IMR-90 (cell line): ENCODE measurements at regions not wholly inside any gene's neighbourhood (a gene's known extent, or its start where the extent isn't known, plus 50 kb on each side); places are given as distances from the start of the nearest gene placed in this dataset.

ENCODE experiments used
- ATAC-seq: fragments of 200-7000 bp; cut with Tn5 transposase; 2 replicates; pipeline ENCODE4 v1.9.1; 2020; ENCODE audit warnings: low read depth, mild to moderate bottlenecking, moderate library complexity
- BruUV-seq: library from RNA; stranded (reverse); fragments of 400-500 nt; replicated peaks from 2 replicates; lab custom pipeline; 2021; lab: Mats Ljungman, UMichigan
- CTCF ChIA-PET: fragments of 300-600 bp; formaldehyde crosslinking; extraction: SDS; loops from one replicate; lab custom pipeline; 2021; ENCODE audit warnings: antibody characterized with exemption; lab: Yijun Ruan, JAX
- POLR2A ChIA-PET: fragments of 300-600 bp; sonication (Branson Sonifier 250); formaldehyde crosslinking; loops from one replicate; lab custom pipeline; 2022; ENCODE audit warnings: antibody characterized with exemption; ENCODE audit not compliant: unreplicated experiment; lab: Charles Lee
- DNase-seq: peaks from one replicate; pipeline ENCODE4 v3.0.0; 2013
- H2AFZ ChIP-seq: replicated peaks from 2 replicates; pipeline ENCODE3; 2013; ENCODE audit warnings: low read length, mild to moderate bottlenecking; ENCODE audit not compliant: poor library complexity
- H2AK5ac ChIP-seq: 2 replicates; pipeline ENCODE4 v1.6.1; 2013; ENCODE audit warnings: low read depth, low read length, inconsistent platforms
- H2AK9ac ChIP-seq: replicated peaks from 2 replicates; pipeline ENCODE3; 2013; ENCODE audit warnings: mild to moderate bottlenecking, low read depth, low read length, moderate library complexity; ENCODE audit not compliant: poor library complexity
- H2BK120ac ChIP-seq: 2 replicates; pipeline ENCODE4 v1.6.1; 2013; ENCODE audit warnings: low read depth, low read length, inconsistent platforms
- H2BK15ac ChIP-seq: 3 replicates; pipeline ENCODE4 v1.6.1; 2013; ENCODE audit warnings: low read depth, low read length, inconsistent platforms
- H2BK20ac ChIP-seq: 2 replicates; pipeline ENCODE4 v1.6.1; 2013; ENCODE audit warnings: low read depth, mild to moderate bottlenecking, inconsistent platforms, low read length, moderate library complexity
- H2BK5ac ChIP-seq: 2 replicates; pipeline ENCODE4 v1.6.1; 2013; ENCODE audit warnings: mild to moderate bottlenecking, low read depth, low read length, inconsistent platforms; ENCODE audit not compliant: poor library complexity, severe bottlenecking
- H3K14ac ChIP-seq: replicated peaks from 2 replicates; pipeline ENCODE4 v1.6.1; 2013; ENCODE audit warnings: low read depth, low read length, inconsistent platforms
- H3K18ac ChIP-seq: 2 replicates; pipeline ENCODE4 v1.6.1; 2013; ENCODE audit warnings: low read depth, low read length, control low read depth
- H3K23ac ChIP-seq: 2 replicates; pipeline ENCODE4 v1.6.1; 2013; ENCODE audit warnings: low read depth, low read length, inconsistent platforms
- H3K27ac ChIP-seq: 2 replicates; pipeline ENCODE4 v1.5.1; 2013; ENCODE audit warnings: mild to moderate bottlenecking, control low read depth, low read length; ENCODE audit not compliant: insufficient read depth
- H3K27me3 ChIP-seq: 2 replicates; pipeline ENCODE4 v1.6.1; 2013; ENCODE audit warnings: low read length; ENCODE audit not compliant: control insufficient read depth, insufficient read depth
- H3K36me3 ChIP-seq: 2 replicates; pipeline ENCODE4 v1.6.1; 2013; ENCODE audit warnings: low read length, mixed read lengths; ENCODE audit not compliant: control insufficient read depth, insufficient read depth
- H3K4ac ChIP-seq: 2 replicates; pipeline ENCODE4 v1.6.1; 2013; ENCODE audit warnings: low read depth, low read length, inconsistent platforms
- H3K4me1 ChIP-seq: 2 replicates; pipeline ENCODE4 v1.6.1; 2013; ENCODE audit warnings: low read length, mixed read lengths; ENCODE audit not compliant: control insufficient read depth, insufficient read depth
- H3K4me2 ChIP-seq: 2 replicates; pipeline ENCODE4 v1.6.1; 2013; ENCODE audit warnings: low read depth, mild to moderate bottlenecking, control low read depth, low read length, moderate library complexity
- H3K4me3 ChIP-seq: 2 replicates; pipeline ENCODE4 v1.5.1; 2013; ENCODE audit warnings: low read depth, mild to moderate bottlenecking, control low read depth, low read length, moderate library complexity; ENCODE audit not compliant: insufficient read depth
- H3K56ac ChIP-seq: 2 replicates; pipeline ENCODE4 v1.6.1; 2013; ENCODE audit warnings: low read length, inconsistent platforms; ENCODE audit not compliant: insufficient read depth; ENCODE audit errors: extremely low read depth
- H3K79me1 ChIP-seq, 2 experiments: 2 replicates each; pipeline ENCODE4 v1.6.1; 2013; ENCODE audit warnings: low read length in 2 of 2, inconsistent platforms in 1 of 2, low read depth in 1 of 2
- H3K9ac ChIP-seq: 2 replicates; pipeline ENCODE4 v1.6.1; 2013; ENCODE audit warnings: low read depth, low read length, control low read depth
- H3K9me1 ChIP-seq: 2 replicates; pipeline ENCODE4 v1.6.1; 2013; ENCODE audit warnings: low read length, inconsistent platforms; ENCODE audit not compliant: insufficient read depth
- H3K9me3 ChIP-seq: 2 replicates; pipeline ENCODE4 v1.6.1; 2013; ENCODE audit warnings: low read length; ENCODE audit not compliant: control insufficient read depth, insufficient read depth
- H4K20me1 ChIP-seq: 2 replicates; pipeline ENCODE4 v1.6.1; 2013; ENCODE audit warnings: low read length, inconsistent platforms; ENCODE audit not compliant: insufficient read depth
- H4K5ac ChIP-seq: 2 replicates; pipeline ENCODE4 v1.6.1; 2013; ENCODE audit warnings: mild to moderate bottlenecking, low read depth, low read length, control low read depth
- H4K8ac ChIP-seq, 2 experiments: 2 replicates each; pipeline ENCODE4 v1.6.1; 2013; ENCODE audit warnings: low read depth in 2 of 2, low read length in 2 of 2, control low read depth in 1 of 2, inconsistent platforms in 1 of 2
- H4K91ac ChIP-seq: 2 replicates; pipeline ENCODE4 v1.6.1; 2013; ENCODE audit warnings: low read depth, low read length, inconsistent platforms; ENCODE audit not compliant: insufficient read depth
- CEBPB ChIP-seq: IDR thresholded peaks from 2 replicates; pipeline ENCODE4 v1.6.1; 2012; ENCODE audit warnings: low read depth, low read length, improper control_type of control experiment
- CTCF ChIP-seq: conservative IDR thresholded peaks from 2 replicates; pipeline ENCODE4 v1.5.1; 2012; ENCODE audit warnings: mild to moderate bottlenecking, low read depth, low read length, improper control_type of control experiment
- FOS ChIP-seq: fragments of 150-350 bp; IDR thresholded peaks from 2 replicates; pipeline ENCODE4 v1.6.1; 2016; ENCODE audit warnings: low read depth, low read length
- MAFK ChIP-seq: IDR thresholded peaks from 2 replicates; pipeline ENCODE4 v1.6.1; 2012; ENCODE audit warnings: low read depth, low read length, improper control_type of control experiment
- MXI1 ChIP-seq: IDR thresholded peaks from 2 replicates; pipeline ENCODE4 v1.6.1; 2012; ENCODE audit warnings: low read depth, mild to moderate bottlenecking, low read length, moderate library complexity, borderline replicate concordance
- NFE2L2 ChIP-seq: fragments of 150-350 bp; IDR thresholded peaks from 2 replicates; pipeline ENCODE4 v1.6.1; 2016; ENCODE audit warnings: low read depth, mild to moderate bottlenecking, low read length
- POLR2A ChIP-seq: IDR thresholded peaks from 2 replicates; pipeline ENCODE4 v1.6.1; 2012; ENCODE audit warnings: mild to moderate bottlenecking, low read depth, low read length
- RAD21 ChIP-seq: IDR thresholded peaks from 2 replicates; pipeline ENCODE4 v1.6.1; 2012; ENCODE audit warnings: low read length, improper control_type of control experiment
- RCOR1 ChIP-seq: IDR thresholded peaks from 2 replicates; pipeline ENCODE4 v1.6.1; 2012; ENCODE audit warnings: mild to moderate bottlenecking, low read length, improper control_type of control experiment; ENCODE audit not compliant: insufficient replicate concordance
- RFX5 ChIP-seq: IDR thresholded peaks from 2 replicates; pipeline ENCODE4 v1.8.0; 2012; ENCODE audit warnings: low read depth, mild to moderate bottlenecking, low read length, moderate library complexity
- WGBS, 2 experiments: methylation state at CpG; one replicate each; pipeline versions ENCODE4 v1.1.5 to v1.1.7; 2013; ENCODE audit warnings: missing lambda C conversion rate in 2 of 2; ENCODE audit not compliant: insufficient read length in 1 of 2; ENCODE audit errors: extremely low coverage in 2 of 2; 5-methylcytosine and 5-hydroxymethylcytosine counted together
- dilution Hi-C: fragments of 300-500 bp; cut with HindIII; formaldehyde crosslinking; loops from one replicate; pipeline ENCODE4 v1.14.3; 2018; ENCODE audit warnings: low sequenced_read_pairs; ENCODE audit not compliant: unreplicated experiment
- in situ Hi-C: fragments of 300-500 bp; cut with MboI; formaldehyde crosslinking; loops from 3 replicates; pipeline ENCODE4 v1.14.3; 2019; ENCODE audit warnings: low sequenced_read_pairs, inconsistent platforms, mixed read lengths
- intact Hi-C: fragments of 100-400 bp; cut with micrococcal nuclease; formaldehyde crosslinking; loops from 2 replicates; pipeline ENCODE4 v1.10.0; 2022
- TF ChIP-seq, protein P1 (sequence below): fragments of 150-350 bp; IDR thresholded peaks from 2 replicates; pipeline ENCODE4 v1.6.1; 2016; ENCODE audit warnings: low read depth, mild to moderate bottlenecking, low read length, moderate library complexity, borderline replicate concordance

DNA sequence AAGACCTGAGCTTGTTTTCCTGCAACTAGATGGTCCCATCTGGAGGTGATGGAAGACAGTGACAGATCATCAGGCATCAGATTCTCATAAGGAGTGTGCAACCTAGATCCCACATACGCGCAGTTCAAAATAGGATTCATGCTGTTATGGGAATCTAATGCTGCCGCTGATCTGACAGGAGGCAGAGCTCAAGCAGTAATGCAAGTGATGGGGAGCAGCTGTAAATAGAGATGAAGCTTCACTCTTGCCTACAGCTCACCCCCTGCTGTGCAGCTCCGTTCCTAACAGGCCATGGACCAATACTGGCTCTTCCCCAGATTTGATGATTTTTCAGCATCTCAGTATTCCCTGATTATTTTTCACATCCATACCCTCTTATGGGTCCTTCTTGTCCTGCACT lies 208.4 kb upstream of the RXFP2 start:
- no peaks in the 10 kb centered on the region for H3K9me3 ChIP-seq
- no TSS peak for BruUV-seq
- H2BK120ac ChIP-seq = no peak overlapping the region
- 40% methylated on average over 1 of the region's 4 CpGs; no CpG with 5 or more reads in 1 of the 2 experiments for WGBS, 2 experiments
- no peaks in the 10 kb centered on the region for H3K9me1 ChIP-seq
- DNase-seq (no peak), ATAC-seq (no peak)
- H2AFZ ChIP-seq = no peak overlapping the region
- H3K4me3 ChIP-seq = no peak overlapping the region
- H2BK5ac ChIP-seq = no peak overlapping the region
- ChIA-PET POLR2A (no interaction called here), CTCF (no interaction called here)
- no peak overlapping the region for H3K14ac ChIP-seq
- H3K36me3 ChIP-seq = no peaks in the 10 kb centered on the region
- H3K9ac ChIP-seq = no peak overlapping the region
- H4K20me1 ChIP-seq = no peaks in the 10 kb centered on the region
- H2BK20ac ChIP-seq = no peak overlapping the region
- in situ Hi-C loops = loop anchor here (5.0 to 10.0 kb wide), 2 partner anchors 204 to 266 kb away; partner anchors contain the start of gene RXFP2
- H3K4me2 ChIP-seq = no peak overlapping the region
- no peaks in the 10 kb centered on the region; the same call in 1 of the 2 replicates for H3K27me3 ChIP-seq
- H3K23ac ChIP-seq = no peak overlapping the region
- intact Hi-C loops = no loop called here
- no peak overlapping the region for H2AK5ac ChIP-seq
- no peak overlapping the region for H3K18ac ChIP-seq
- H4K5ac ChIP-seq = no peak overlapping the region
- H4K8ac ChIP-seq = no peak overlapping the region
- no peak overlapping the region for H2AK9ac ChIP-seq
- no peak overlapping the region for H2BK15ac ChIP-seq
- no peak overlapping the region for H3K56ac ChIP-seq
- H3K27ac ChIP-seq = no peak overlapping the region
- no peak overlapping the region for H3K4ac ChIP-seq
- TF ChIP-seq CTCF (no peak), RFX5 (no peak), NFE2L2 (no peak), CEBPB (no peak), FOS (no peak), MXI1 (no peak), RAD21 (no peak), RCOR1 (no peak), MAFK (no peak), POLR2A (no peak)
- TF ChIP-seq, protein P1, sequence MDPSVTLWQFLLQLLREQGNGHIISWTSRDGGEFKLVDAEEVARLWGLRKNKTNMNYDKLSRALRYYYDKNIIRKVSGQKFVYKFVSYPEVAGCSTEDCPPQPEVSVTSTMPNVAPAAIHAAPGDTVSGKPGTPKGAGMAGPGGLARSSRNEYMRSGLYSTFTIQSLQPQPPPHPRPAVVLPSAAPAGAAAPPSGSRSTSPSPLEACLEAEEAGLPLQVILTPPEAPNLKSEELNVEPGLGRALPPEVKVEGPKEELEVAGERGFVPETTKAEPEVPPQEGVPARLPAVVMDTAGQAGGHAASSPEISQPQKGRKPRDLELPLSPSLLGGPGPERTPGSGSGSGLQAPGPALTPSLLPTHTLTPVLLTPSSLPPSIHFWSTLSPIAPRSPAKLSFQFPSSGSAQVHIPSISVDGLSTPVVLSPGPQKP = no peak
- H4K91ac ChIP-seq = no peak overlapping the region
- H3K4me1 ChIP-seq = no peaks in the 10 kb centered on the region
- dilution Hi-C loops = no loop called here
- H3K79me1 ChIP-seq = no peaks in the 10 kb centered on the region
